Inferior parietal cortex (tissue), 1 donor: ENCODE measurements at regions not wholly inside any gene's neighbourhood (a gene's known extent, or its start where the extent isn't known, plus 50 kb on each side); places are given as distances from the start of the nearest gene placed in this dataset.
"Not testable (repeated sequence)": the region's sequence is repeated elsewhere in the genome, so short reads cannot be mapped to it uniquely, and the experiment has no call there.

ENCODE experiments used
- DNase-seq: peaks from one replicate; pipeline ENCODE4 v3.0.0-alpha.2; 2016; ENCODE audit errors: extremely low spot score

- no peak for DNase-seq
These were observed 83.3 kb downstream of the CPZ start for GRCh38 chr4:8675906-8676305.

GRCh38 chr4:8675383-8675782 is 82.8 kb downstream of the CPZ start:
- DNase-seq, result no peak

GRCh38 chr4:8674311-8674885 is 81.8 kb downstream of the CPZ start:
- no peak for DNase-seq

GRCh38 chr4:8673106-8673505 is 80.5 kb downstream of the CPZ start:
- not testable (repeated sequence) for DNase-seq

GRCh38 chr4:8672486-8672885 is 79.9 kb downstream of the CPZ start:
- DNase-seq, result no peak

- DNase-seq, result no peak
These were observed 79.2 kb downstream of the CPZ start for GRCh38 chr4:8671712-8672290.
